Lung (tissue), 11 donors: ENCODE measurements at regions not wholly inside any gene's neighbourhood (a gene's known extent, or its start where the extent isn't known, plus 50 kb on each side); places are given as distances from the start of the nearest gene placed in this dataset.
A peak's percentile ranks its signal among the peaks of the same experiment; 100 is the strongest.

Experiments
- ATAC-seq: fragments of 200-7000 bp; cut with Tn5 transposase; one replicate; pipeline ENCODE4 v1.9.1; 2020; ENCODE audit warnings: moderate number of reproducible peaks; ENCODE audit not compliant: insufficient read depth, low FRiP score
- DNase-seq, 3 donors: peaks; one replicate each; pipeline ENCODE4 v3.0.0-alpha.2; 2013 to 2017
- H3K27ac ChIP-seq, 2 donors: one replicate each; pipeline ENCODE4 v1.5.1; 2013; ENCODE audit warnings: mild to moderate bottlenecking in 2 of 2, moderate library complexity in 2 of 2, control low read depth in 1 of 2, inconsistent platforms in 1 of 2, low read depth in 1 of 2, low read length in 1 of 2
- H3K27me3 ChIP-seq, 3 donors: one replicate each; pipeline ENCODE4 v1.5.1; 2013; ENCODE audit warnings: low read length in 2 of 3; ENCODE audit not compliant: control insufficient read depth in 3 of 3, insufficient read depth in 3 of 3
- H3K36me3 ChIP-seq, 4 donors: one replicate each; pipeline ENCODE4 v1.5.1; 2013; ENCODE audit warnings: low read length in 4 of 4, mild to moderate bottlenecking in 1 of 4, moderate library complexity in 1 of 4; ENCODE audit not compliant: control insufficient read depth in 4 of 4, insufficient read depth in 4 of 4
- H3K4me1 ChIP-seq, 5 donors: one replicate each; pipeline ENCODE4 v1.5.1; 2013; ENCODE audit warnings: low read length in 5 of 5, mild to moderate bottlenecking in 2 of 5, moderate library complexity in 1 of 5; ENCODE audit not compliant: control insufficient read depth in 5 of 5, insufficient read depth in 5 of 5
- H3K4me3 ChIP-seq: one replicate; pipeline ENCODE4 v1.5.1; 2013; ENCODE audit warnings: mild to moderate bottlenecking, control low read depth, moderate library complexity
- H3K9ac ChIP-seq, 2 donors: one replicate each; pipeline ENCODE4 v1.5.1; 2013; ENCODE audit warnings: low read length in 2 of 2, control low read depth in 1 of 2; ENCODE audit not compliant: insufficient read depth in 1 of 2
- H3K9me3 ChIP-seq, 4 donors: one replicate each; pipeline ENCODE4 v1.5.1; 2013; ENCODE audit warnings: low read length in 3 of 4, mild to moderate bottlenecking in 1 of 4, moderate library complexity in 1 of 4; ENCODE audit not compliant: control insufficient read depth in 4 of 4, insufficient read depth in 3 of 4
- WGBS, 2 donors: extraction: QIAGEN DNeasy Blood & Tissue Kit; methylation state at CpG; one replicate each; pipeline ENCODE4 v1.1.7; 2013; 5-methylcytosine and 5-hydroxymethylcytosine counted together
- TF ChIP-seq, protein P1 (sequence below): IDR thresholded peaks from 2 replicates; pipeline ENCODE4 v1.5.1; 2012; ENCODE audit warnings: mild to moderate bottlenecking; ENCODE audit errors: control extremely low read depth, extremely low read depth
- donor health status: control.
- donor health status: control.
- donor health status: Bipolar disorder and iron deficiency.
- donor health status: healthy.
- donor health status: DM: yes; HTN: yes; CAD: no.

DNA sequence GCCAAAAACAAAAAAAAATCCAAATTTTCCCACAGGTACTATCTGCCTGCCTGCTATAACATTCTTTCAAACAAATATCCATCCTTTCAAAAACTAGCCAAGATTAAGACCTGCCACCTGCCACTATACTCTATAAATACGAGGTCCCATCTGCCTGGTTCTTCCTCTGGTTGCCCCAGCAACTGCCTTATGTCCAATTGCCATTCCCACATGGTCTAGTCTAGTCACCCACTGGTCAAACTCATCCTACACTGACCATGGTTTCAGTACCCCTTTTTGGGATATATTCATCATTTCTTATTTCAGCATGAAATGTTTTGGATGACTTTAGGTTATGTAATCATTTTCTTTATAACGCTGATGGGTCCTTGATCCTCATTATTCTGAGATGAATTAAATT is 95.1 kb upstream of the CCNG1 start:
- TF ChIP-seq, protein P1, sequence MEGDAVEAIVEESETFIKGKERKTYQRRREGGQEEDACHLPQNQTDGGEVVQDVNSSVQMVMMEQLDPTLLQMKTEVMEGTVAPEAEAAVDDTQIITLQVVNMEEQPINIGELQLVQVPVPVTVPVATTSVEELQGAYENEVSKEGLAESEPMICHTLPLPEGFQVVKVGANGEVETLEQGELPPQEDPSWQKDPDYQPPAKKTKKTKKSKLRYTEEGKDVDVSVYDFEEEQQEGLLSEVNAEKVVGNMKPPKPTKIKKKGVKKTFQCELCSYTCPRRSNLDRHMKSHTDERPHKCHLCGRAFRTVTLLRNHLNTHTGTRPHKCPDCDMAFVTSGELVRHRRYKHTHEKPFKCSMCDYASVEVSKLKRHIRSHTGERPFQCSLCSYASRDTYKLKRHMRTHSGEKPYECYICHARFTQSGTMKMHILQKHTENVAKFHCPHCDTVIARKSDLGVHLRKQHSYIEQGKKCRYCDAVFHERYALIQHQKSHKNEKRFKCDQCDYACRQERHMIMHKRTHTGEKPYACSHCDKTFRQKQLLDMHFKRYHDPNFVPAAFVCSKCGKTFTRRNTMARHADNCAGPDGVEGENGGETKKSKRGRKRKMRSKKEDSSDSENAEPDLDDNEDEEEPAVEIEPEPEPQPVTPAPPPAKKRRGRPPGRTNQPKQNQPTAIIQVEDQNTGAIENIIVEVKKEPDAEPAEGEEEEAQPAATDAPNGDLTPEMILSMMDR = no peak
- H3K4me3 ChIP-seq = no peak overlapping the region
- H3K4me1 ChIP-seq = no peaks in the 10 kb centered on the region
- H3K9ac ChIP-seq = no peak overlapping the region
- ATAC-seq (no peak), DNase-seq (no peak)
- H3K36me3 ChIP-seq = no peaks in the 10 kb centered on the region
- H3K27me3 ChIP-seq = no peaks in the 10 kb centered on the region
- no peak overlapping the region for H3K27ac ChIP-seq
- no peaks in the 10 kb centered on the region for H3K9me3 ChIP-seq
- WGBS, 2 donors = 71 to 85% methylated on average over 2 of the region's 2 CpGs

DNA sequence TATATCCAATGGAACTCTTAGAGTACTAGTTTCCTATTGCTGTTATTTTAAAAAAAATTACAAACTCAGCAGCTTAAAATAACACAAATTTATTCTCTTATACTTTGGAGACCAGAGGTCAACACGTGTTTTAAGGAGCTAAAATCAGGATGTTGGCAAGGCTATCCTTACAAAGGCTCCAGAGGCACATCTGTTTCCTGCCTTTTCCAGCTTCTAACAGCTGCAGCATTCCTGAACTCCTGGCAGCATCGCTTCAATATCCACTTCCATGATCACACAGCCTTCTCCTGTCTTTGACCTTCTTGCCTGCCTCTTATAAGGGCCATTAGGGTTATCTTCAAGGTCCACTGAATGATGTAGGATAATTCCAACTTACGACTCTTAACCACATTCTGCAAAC is 92.2 kb upstream of the CCNG1 start:
- no peaks in the 10 kb centered on the region for H3K36me3 ChIP-seq
- TF ChIP-seq, protein P1 = no peak
- ATAC-seq = no peak
- WGBS, 2 donors = 41 to 43% methylated on average over 3 of the region's 3 CpGs
- H3K27me3 ChIP-seq = no peaks in the 10 kb centered on the region
- peak in 2 of 3 donors; percentile 12 to 44 for DNase-seq
- no peaks in the 10 kb centered on the region for H3K4me1 ChIP-seq
- no peak overlapping the region for H3K27ac ChIP-seq
- no peak overlapping the region for H3K9ac ChIP-seq
- no peak overlapping the region for H3K4me3 ChIP-seq
- no peaks in the 10 kb centered on the region for H3K9me3 ChIP-seq

DNA sequence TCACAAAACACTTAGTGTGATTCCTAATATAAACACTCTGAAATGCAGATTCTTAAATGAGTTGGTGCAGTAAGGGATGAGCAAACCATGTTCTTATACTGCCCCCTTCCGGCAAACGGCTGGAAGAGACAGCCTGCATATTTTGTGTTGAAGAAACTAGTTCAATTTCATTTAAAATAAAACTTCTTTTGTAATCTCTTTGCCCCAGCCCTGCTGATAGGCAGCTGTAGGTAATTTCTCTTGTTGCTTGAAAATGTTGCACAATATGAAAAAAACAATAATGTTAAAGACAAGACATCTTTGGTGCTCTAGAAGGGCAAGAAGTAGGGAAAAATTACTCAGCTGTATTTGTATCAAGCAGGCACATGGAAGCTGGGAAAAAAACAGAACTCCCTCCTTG is 89.7 kb upstream of the CCNG1 start:
- Histone ChIP-seq H3K4me3 (no peak overlapping the region), H3K36me3 (no peaks in the 10 kb centered on the region), H3K27me3 (no peaks in the 10 kb centered on the region), H3K9ac (no peak overlapping the region), H3K9me3 (no peaks in the 10 kb centered on the region), H3K4me1 (no peaks in the 10 kb centered on the region), H3K27ac (no peak overlapping the region)
- ATAC-seq (no peak), DNase-seq (peak; percentile 53 to 82 (median 76))
- TF ChIP-seq, protein P1 = peak; percentile 63
- 0 to 1% methylated on average over 2 of the region's 2 CpGs for WGBS, 2 donors

DNA sequence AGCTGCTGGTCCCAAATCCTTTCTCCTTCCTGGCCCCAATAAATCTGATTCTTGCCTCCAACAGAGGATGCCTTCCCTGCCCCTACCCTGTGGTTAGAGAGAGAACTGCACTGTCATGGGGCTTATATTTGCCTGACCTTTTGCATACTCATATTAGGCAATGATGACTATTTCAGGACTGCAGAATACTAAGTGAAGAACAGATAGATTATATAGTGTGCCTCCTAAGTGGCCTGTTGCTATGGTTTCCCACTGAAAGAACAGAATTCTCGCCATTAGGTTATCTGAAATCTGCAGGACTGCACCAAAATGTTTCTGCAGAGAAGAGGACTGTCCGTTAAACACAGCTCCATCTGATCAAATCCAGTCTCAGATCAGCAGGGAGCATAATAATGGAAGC is 87.3 kb upstream of the CCNG1 start:
- Histone ChIP-seq H3K27ac (no peak overlapping the region), H3K4me3 (no peak overlapping the region), H3K4me1 (peaks cover 0 to 2% (median 0%) of the 10 kb centered on the region in 5 donors), H3K9me3 (no peaks in the 10 kb centered on the region), H3K27me3 (no peaks in the 10 kb centered on the region), H3K36me3 (no peaks in the 10 kb centered on the region), H3K9ac (no peak overlapping the region)
- DNase-seq = no peak
- 64 to 81% methylated on average over 2 of the region's 2 CpGs for WGBS, 2 donors
- ATAC-seq = no peak
- TF ChIP-seq, protein P1 = no peak
